Uterus (tissue), 3 donors: ENCODE measurements at regions not wholly inside any gene's neighbourhood (a gene's known extent, or its start where the extent isn't known, plus 50 kb on each side); places are given as distances from the start of the nearest gene placed in this dataset.

Experiments
- DNase-seq, 2 donors: peaks; one replicate each; pipeline ENCODE4 v3.0.0-alpha.2; 2019 to 2020
- H3K27ac ChIP-seq, 2 donors: fragments of 200-600 bp; sonication (generic); 1 replicate in 1 of 2; 2 replicates in 1 of 2; pipeline ENCODE4 v1.5.1; 2016 to 2018
- H3K27me3 ChIP-seq, 2 donors: fragments of 200-600 bp; sonication (generic); one replicate each; pipeline ENCODE4 v1.5.1; 2018 to 2019; ENCODE audit warnings: control low read depth in 1 of 2
- H3K36me3 ChIP-seq, 2 donors: fragments of 200-600 bp; sonication (generic); one replicate each; pipeline ENCODE4 v1.5.1; 2019; ENCODE audit warnings: control low read depth in 1 of 2
- H3K4me1 ChIP-seq, 2 donors: fragments of 200-600 bp; sonication (generic); one replicate each; pipeline ENCODE4 v1.5.1; 2018 to 2019; ENCODE audit warnings: control low read depth in 1 of 2
- H3K4me3 ChIP-seq, 2 donors: fragments of 200-600 bp; sonication (generic); 1 replicate in 1 of 2; 2 replicates in 1 of 2; pipeline ENCODE4 v1.5.1; 2018 to 2019; ENCODE audit warnings: mild to moderate bottlenecking in 1 of 2
- H3K9me3 ChIP-seq, 2 donors: fragments of 200-600 bp; sonication (generic); one replicate each; pipeline ENCODE4 v1.5.1; 2019; ENCODE audit warnings: control low read depth in 1 of 2
- CTCF ChIP-seq, 4 experiments: fragments of 200-600 bp in 2 of 4; fragments of 450-650 bp in 2 of 4; sonication (generic) in 2 of 4; IDR thresholded peaks; one replicate each; pipeline ENCODE4 v1.5.1; 2016 to 2019; ENCODE audit warnings: antibody characterized with exemption in 4 of 4, mild to moderate bottlenecking in 2 of 4, moderate library complexity in 1 of 4
- POLR2A ChIP-seq, 2 donors: fragments of 450-650 bp; IDR thresholded peaks; one replicate each; pipeline ENCODE4 v1.6.1; 2016; ENCODE audit warnings: antibody characterized with exemption in 2 of 2, mild to moderate bottlenecking in 1 of 2, moderate library complexity in 1 of 2
- intact Hi-C: fragments of 100-400 bp; cut with DNase I; formaldehyde crosslinking; loops from one replicate; pipeline ENCODE4 v1.15.1; 2023; ENCODE audit warnings: low total_unique reads
- donor health status: DM: yes; HTN: yes; CAD: no.

DNA sequence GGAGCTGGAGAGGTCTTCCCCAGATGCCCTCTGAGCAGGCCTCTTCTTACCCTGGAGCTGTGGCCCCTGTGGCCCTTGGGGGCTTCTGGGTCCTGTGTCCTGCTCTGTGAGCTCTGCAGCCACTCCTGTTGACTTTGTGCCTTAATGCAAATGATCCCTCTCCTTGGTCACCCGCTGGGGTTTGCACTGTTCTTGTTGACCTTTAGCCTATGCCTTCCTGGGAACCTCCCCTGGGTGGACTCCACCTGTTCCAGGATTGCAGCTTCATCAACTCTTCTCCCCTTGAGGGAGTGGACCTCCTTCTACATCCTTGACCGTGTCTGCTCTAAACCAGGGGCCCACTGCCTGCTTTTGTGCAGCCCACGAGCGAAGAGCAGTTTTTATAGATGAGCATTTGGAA is 58.6 kb upstream of the CTBP2 start:
- Histone ChIP-seq H3K27me3 (no peaks in the 10 kb centered on the region), H3K36me3 (no peaks in the 10 kb centered on the region), H3K9me3 (no peaks in the 10 kb centered on the region), H3K27ac (no peak overlapping the region), H3K4me3 (no peak overlapping the region), H3K4me1 (no peaks in the 10 kb centered on the region)
- intact Hi-C loops, result no loop called here
- TF ChIP-seq CTCF (IDR thresholded peaks at IDR 0.05) (no peak), POLR2A (IDR thresholded peaks at IDR 0.05) (no peak)
- DNase-seq, result no peak

DNA sequence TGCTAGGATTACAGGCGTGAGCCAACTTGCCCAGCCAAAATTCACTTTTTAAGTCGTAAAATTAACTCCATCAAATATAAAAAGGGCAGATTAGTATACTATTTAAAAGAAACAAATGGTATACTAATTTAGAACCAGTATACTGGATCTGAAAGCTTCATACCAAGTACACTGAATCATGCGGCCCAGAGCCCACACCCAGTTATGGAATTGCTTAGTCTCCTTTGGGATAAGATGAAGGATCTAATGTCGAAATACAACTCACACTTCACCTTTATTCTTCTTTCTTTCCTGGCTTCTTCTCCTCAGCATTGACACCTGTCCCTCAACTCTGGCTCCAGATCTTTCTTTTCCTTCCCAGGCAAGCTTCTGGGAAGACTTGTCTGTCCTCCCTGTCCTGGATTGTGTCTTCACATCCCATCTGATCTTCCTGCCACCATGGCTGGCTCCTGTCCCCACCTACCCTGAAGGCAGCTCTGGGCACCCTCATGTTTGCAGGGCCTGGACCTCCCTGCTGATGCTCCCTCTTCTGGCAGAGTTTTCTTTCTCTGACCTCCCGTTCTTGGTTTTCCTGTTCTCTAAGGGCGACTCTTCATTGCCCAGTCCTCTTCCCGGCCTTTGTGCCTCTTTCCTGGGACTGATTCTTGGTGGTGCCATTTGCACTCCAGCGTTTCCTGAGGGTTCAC is 57.8 kb upstream of the CTBP2 start:
- no peaks in the 10 kb centered on the region for H3K27me3 ChIP-seq
- intact Hi-C loops, result no loop called here
- no peaks in the 10 kb centered on the region for H3K9me3 ChIP-seq
- H3K27ac ChIP-seq, result no peak overlapping the region
- DNase-seq, result no peak
- H3K4me3 ChIP-seq, result no peak overlapping the region
- H3K36me3 ChIP-seq, result no peaks in the 10 kb centered on the region
- no peaks in the 10 kb centered on the region for H3K4me1 ChIP-seq
- TF ChIP-seq CTCF (IDR thresholded peaks at IDR 0.05) (no peak), POLR2A (IDR thresholded peaks at IDR 0.05) (no peak)

- H3K27me3 ChIP-seq, result no peaks in the 10 kb centered on the region
- no peak overlapping the region for H3K27ac ChIP-seq
- no peak overlapping the region for H3K4me3 ChIP-seq
- no peaks in the 10 kb centered on the region for H3K9me3 ChIP-seq
- H3K36me3 ChIP-seq, result no peaks in the 10 kb centered on the region
- H3K4me1 ChIP-seq, result no peaks in the 10 kb centered on the region
- intact Hi-C loops, result no loop called here
- DNase-seq, result no peak
- no peak for TF ChIP-seq POLR2A (IDR thresholded peaks at IDR 0.05)
- no peak for TF ChIP-seq CTCF (IDR thresholded peaks at IDR 0.05)
Measured at GRCh38 chr10:125216861-125217260, 56.5 kb upstream of the CTBP2 start.

DNA sequence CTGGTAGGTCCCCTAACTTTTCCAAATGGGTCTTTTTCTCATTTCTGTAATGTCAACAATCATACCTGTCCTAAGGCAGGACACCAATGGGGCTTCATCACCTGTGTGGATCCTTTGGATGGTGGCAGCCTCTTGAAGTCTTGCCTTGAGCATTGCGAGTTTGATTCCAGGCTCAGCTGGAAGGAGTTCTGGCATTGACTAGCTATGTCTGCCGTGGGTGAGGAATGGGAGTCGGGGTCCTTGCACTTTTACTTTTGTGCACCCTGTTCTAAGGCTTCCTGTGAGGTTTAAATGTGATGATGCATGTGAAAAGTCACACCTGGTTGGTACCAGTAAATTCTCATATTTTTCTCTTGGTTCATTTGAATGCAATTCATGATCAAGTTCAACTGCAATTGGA is 55.9 kb upstream of the CTBP2 start:
- DNase-seq, result no peak
- H3K27me3 ChIP-seq, result no peaks in the 10 kb centered on the region
- H3K4me3 ChIP-seq, result no peak overlapping the region
- TF ChIP-seq POLR2A (IDR thresholded peaks at IDR 0.05) (no peak), CTCF (IDR thresholded peaks at IDR 0.05) (no peak)
- H3K4me1 ChIP-seq, result no peaks in the 10 kb centered on the region
- no peaks in the 10 kb centered on the region for H3K36me3 ChIP-seq
- intact Hi-C loops, result no loop called here
- no peak overlapping the region for H3K27ac ChIP-seq
- H3K9me3 ChIP-seq, result no peaks in the 10 kb centered on the region

DNA sequence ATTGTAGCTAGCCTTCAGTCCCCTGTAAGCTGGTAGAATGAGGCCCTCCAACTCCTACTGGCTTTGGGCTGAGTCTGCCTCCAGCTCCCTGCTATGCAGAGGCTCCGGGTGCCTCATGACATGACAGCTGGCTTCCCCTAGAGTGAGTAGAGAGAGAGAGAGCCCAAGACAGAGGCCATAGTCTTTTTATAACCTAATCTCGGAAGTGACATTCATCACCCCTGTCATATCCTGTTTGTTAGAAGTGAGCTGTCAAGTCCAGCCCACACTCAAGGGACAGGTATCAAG is 53.9 kb upstream of the CTBP2 start:
- no peaks in the 10 kb centered on the region for H3K27me3 ChIP-seq
- intact Hi-C loops, result no loop called here
- no peaks in the 10 kb centered on the region for H3K36me3 ChIP-seq
- H3K27ac ChIP-seq, result no peak overlapping the region
- no peaks in the 10 kb centered on the region for H3K9me3 ChIP-seq
- H3K4me3 ChIP-seq, result no peak overlapping the region
- TF ChIP-seq CTCF (IDR thresholded peaks at IDR 0.05) (no peak), POLR2A (IDR thresholded peaks at IDR 0.05) (no peak)
- DNase-seq, result no peak
- H3K4me1 ChIP-seq, result no peaks in the 10 kb centered on the region
